Ramos (cell line): ENCODE measurements at regions not wholly inside any gene's neighbourhood (a gene's known extent, or its start where the extent isn't known, plus 50 kb on each side); places are given as distances from the start of the nearest gene placed in this dataset.

Experiments
- in situ Hi-C: fragments of 300-500 bp; cut with MboI; formaldehyde crosslinking; loops from one replicate; pipeline ENCODE4 v1.14.3; 2022; ENCODE audit warnings: low sequenced_read_pairs; ENCODE audit not compliant: unreplicated experiment

DNA sequence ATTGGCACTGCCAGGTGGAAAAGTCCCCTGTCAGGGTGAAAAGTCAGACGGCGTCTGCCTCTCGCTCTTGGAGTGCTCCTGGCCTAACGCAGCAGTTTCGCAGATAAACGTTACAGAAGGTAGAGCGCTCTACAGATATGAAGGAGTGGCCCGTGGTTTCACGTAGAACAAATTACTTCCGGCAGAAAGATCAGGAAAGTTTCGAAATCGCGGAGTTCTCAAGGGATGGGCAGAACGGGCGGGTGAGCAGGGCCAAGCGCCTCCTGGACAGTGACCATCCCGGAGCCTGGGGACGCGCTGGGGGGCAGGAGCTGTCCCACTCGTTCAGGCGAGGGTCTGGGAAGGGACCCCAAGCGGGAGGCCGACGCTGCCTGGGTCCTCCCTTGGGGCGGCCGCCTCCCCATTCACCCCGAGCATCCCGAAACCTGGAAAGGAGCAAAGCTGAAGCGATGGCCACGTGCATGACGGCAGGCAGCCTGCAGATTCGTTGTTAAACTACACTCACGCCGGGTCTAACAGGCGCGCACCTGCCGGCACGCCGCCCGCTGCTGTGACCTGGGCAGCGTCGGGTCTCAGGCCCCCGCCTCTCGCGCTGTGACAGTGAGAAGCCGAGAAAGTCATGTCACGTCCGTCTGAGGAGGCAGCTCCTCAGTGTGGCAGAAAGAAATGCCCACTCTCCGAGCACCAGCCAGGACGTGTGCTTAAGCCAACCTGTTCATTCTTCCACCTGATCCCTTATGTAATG is 122.9 kb upstream of the SALL3 start:
- in situ Hi-C loops, result no loop called here

DNA sequence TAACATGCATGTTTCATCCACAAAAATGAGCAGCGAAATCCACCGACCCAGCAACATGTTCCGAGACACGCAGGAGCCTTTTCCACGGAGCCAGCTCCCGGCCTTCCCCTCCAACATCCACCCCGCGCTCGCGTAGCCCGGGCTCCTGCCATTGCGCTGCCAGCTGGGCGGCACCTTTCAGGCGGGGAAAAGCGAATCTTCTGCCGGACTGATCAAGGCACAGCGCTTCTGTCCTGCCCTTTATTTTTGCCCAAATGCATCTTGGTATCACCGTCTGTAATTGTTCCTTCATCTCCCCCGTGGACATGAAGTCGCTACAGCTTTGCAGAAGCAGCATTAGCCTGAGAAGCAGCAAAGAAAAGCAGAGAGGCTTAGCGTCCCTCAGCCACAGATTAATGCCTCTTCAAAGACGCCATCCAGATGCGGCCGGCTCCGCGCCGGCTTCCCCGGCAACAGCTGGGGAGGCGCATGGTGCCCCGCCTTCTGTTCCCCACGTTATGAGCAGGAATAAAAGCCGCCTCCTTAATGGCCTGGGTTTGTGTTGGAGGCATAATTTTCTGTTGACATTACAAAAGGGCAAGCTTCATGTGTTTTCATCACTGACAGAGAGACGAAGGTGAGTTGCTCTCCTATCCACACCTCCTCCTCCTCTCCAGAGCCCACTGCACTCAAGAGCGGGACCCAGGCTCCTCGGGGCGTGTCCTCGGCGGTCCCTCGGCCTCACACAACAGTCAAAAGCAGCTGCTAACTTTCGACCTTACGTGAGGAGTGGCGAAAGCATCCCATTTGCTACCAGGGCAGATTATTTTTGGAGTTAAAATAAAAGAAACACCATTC is 122.1 kb upstream of the SALL3 start:
- in situ Hi-C loops, result no loop called here

DNA sequence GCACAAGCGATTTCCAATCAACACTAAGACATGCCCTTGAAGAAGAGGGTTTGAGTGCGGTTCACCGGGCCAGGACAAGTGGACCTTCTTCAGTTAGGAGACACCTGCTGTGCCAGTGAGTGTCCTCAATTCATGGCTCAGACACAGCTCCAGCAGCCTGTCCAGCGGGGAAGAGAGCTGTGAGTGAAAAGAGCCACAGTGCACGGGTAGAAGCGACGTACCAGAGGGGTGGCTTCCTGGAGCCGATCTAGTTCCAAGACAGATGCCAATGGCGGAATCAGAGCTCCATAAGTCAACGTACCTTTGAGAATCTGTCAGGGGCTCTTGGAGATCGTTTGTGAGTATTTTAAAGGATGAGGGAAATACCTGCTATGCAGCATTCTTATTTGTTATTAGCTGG is 119.9 kb upstream of the SALL3 start:
- in situ Hi-C loops, result no loop called here

DNA sequence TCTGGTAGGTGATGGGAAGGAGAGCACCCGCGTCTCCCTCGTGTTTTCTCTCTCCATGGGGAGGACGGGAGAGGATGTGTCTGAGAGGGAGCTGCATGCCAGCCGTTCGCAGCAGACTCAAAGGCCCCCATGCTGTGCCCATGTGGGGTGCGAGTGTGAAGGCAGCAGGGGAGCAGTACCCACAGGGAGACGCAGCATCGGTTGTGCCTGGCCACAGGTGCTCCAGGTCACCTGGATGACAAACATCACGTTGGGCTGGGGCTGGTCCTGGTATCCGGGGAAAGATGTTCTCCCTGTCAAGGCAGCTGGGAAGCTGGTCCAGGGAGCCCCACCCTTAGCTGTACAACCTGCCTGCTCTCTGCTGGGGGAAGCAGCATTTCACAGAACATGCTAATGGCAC is 119.5 kb upstream of the SALL3 start:
- in situ Hi-C loops, result no loop called here

DNA sequence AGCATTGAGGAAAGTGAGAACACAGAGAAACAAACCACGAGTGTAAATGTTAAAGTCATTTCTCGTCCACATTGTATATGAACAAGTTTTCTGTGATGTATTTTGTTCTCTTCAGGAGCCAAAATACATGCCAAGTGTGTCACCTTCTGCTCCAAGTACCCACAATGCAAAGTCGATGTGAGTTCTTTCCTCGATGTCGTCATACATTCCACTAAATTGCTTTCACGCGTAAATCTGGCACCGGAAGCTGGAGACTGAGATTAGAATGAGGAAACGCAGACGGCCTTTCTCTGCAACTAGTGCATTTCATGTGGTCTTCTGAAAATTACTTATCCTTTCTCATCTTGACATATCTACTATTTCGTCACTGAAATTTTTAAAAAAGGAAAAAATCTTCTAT is 118.5 kb upstream of the SALL3 start:
- in situ Hi-C loops, result no loop called here

DNA sequence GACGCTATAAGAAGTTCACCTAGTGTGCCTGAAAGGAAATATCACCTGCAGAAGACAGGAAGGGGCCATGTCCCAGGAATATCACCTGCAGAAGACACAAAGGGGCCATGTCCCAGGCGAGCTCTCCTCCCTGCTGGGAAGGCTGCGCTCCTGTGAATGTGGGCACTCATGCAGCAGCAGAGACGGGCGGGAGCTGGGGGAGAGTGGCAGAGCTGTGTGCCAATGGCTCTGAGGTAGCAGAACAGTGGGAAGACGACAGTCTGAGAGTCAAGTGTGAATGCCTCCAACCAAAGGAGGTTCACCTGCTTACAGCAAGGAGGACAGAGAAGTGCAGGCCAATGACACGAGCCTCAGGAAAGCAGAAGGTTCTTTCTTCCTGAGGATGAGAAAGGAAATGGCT is 117.9 kb upstream of the SALL3 start:
- in situ Hi-C loops, result no loop called here

DNA sequence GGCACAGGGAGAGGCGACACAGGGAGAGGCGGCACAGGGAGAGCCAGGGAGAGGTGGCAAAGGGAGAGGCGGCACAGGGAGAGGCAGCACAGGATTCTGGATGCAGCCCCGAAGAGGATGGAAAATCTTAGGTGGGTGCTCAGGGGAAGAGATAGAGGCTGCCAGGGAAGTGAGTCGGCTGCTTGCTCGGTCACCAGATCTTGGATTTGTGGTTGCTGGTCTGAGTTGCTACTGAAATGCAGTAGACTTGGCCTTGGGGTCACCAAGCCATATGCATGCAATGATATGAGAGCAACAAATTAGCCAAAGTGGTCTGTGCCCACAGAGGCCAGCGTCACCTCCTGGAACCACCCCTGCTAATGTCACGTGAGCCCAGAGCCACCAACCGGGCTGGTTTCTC is 117.2 kb upstream of the SALL3 start:
- in situ Hi-C loops, result no loop called here

DNA sequence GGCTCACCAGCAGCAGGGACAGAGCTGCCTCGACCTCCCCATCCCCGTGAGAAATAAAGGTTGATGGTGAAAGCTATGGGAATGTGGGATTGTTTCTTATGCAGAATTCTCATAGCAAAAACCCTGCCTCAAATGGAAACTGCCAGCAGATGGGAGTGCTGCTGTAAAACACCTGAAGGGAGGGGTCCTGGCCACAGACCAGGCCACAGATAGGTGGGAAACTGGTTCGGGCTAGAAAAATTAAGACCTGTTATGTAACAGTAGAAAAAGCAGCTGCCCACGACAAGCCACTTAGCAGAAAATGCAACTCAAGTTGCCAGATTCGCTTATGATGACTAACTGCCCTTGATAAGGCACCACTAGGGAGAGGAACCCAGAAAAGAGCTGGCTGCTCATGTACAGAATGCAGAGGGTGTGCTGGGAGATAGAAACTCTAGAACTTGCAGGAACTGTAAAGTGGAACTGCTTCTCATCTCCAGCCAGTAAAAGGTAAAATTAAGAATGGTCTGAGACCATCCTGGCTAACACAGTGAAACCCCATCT is 114.5 kb upstream of the SALL3 start:
- in situ Hi-C loops, result no loop called here

DNA sequence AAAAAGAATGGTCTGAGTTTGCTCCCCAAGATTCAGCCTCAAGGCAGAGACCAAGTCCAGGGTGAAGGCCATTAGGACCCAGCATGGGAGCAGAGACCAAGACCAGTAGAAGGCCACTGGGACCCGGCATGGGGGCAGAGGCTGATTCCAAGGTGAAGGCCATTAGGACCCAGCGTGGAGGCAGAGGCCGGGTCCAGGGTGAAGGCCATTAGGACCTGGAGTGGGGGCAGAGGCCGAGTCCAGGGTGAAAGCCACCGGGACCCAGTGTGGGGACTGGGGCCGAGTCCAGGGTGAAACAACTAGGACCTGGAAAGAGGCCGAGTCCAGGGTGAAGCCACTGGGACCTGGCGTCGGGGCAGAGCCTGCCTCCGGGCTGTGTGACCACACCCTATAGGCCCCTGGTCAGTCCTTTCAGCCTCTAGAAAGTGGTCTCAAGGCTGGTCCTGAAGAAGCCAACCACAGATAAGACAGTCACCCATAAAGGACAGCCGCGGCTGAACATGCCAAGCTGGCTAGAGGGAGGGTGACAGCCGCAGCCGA is 113.8 kb upstream of the SALL3 start:
- in situ Hi-C loops, result no loop called here

DNA sequence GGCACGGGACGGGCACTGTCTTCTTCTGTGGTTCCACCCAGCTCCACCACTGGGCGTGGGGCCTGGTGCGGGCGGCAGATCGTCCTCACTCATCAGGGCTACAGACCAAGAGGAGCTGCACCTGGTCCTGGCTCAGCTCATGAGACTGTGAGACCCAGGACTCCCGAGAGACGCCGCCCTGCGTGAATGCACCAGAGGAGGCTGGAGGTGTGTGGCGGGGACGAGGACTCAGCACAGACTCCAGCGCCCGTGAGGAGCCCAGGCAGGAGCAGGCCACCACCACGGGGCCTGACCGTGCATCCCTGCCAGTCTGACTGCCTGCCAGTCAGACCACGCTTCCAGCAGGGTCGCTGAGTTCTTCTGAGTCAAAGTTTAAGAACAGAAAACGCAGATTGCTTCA is 112.5 kb upstream of the SALL3 start:
- in situ Hi-C loops, result no loop called here

DNA sequence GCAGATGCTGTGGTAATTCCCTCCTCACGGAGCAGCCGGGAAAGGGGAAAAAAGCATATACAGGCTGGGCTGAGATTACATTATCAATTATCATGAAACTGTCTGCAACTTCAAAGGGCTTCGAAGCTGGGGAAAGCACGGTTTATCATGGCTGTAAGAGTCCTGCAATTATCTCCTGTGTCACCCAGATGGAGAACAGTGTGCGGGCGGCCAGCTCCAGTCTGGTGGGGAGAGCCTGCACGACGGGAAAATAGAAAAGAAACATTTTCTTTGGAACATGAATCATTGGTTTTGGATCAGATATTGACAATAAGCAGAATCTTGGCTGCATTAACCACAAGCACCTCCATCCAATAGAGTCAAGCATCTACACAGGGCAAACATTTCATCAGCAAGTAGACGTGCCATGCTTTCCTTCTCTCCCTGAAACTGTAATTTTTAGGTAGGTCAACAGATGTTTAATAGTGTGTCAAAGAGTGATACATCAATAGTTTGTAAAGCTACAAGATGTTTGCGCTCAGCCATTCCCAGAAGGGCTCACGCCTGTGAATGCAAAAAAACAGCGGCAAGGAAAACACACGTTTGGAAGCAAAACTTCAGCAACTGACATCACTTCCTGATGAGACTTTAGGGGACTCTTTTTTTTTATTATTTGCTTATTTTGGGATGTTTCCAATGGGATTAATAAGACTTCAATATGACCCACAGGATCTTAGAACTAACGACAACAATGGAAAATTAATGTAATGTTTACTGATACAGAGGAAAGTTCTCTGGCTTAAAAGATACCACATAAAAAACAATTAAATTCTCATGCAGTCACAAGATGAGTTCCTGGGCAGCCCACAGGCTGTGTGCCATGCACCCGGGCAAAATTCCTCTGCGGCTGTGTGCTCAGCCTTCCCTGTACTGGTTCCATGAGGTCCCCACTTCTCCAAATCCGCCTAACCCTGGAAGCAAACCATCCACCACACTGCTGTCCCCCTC is 111.0 kb upstream of the SALL3 start:
- in situ Hi-C loops, result no loop called here

DNA sequence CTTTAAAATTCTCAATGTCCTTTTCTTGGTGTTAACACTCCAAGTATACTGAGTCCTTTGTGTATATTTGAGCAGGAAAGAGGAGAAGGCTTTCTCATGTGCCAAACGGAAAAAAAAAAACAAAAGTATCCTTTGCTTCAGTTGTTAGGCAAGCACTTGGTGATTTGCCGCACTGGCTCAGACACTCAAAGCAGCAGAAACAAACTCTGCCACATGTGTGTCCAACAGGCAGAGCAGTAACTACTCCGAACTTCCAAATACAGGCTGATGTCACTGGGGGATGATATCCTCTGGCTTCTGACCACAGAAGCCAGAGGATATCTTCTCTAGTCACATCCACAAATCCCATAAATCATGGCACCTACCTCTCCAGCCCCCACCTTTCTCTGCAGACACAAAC is 108.0 kb upstream of the SALL3 start:
- in situ Hi-C loops, result no loop called here

DNA sequence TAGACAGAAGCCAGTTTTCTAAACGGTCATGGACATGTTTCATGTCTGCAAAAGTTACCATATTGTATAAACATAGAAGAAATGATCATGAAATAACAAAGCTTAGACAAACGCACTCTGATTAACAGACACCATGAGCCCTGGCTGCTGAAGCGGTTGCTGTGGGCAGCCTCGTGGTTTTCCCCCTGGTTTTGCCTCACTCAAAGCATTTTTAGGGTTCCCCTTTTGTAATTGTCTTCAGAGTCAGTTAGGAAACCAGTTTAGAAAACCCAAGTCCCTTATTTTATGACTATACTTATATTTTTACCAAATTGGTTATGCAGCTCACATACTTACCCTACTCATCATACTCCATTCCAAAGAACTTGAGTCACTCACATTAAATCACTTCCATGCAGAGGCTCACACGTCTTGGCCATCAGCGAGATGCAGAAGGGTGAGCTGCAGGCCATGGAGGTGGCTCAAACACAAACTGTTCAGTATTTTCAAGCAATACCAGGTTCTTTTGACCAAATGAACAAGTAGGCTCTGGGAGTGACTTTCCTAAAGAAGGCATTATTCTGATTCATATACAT is 105.6 kb upstream of the SALL3 start:
- in situ Hi-C loops, result no loop called here

DNA sequence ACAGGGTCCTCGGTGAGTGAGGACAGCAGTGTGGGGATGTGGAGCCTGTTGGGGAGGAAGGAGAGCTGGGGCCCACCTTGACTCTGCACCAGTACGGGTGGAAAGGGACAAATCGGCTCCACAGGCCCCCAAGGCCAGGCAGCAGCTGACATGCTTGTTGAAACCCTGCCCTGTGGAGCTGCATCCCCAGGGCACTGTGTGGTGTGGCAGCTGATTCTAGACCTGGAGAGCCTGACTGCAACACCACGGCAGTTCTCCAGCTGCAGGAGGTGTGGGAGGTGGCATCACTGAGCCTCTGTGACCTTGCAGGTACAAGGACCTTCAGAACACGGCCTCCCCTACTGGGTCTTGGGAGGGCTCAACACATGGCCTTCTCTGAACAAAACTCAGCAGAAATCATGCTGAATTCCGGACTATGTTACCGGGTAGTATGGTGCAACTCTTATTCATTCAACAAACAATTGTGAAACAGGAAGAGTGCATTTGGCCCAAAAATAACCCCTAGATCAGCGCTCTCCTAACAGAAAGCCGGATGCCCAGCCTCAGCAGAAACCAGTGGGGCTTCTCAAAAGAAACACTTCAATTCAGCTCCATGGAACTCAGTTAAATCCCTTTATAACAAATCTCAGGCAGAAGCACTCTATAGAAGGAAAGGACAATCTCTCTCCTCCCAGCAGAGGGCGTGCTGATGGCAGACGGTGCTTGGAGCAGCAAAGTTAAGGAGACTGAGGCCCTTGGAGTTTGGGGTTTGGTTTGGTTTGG is 104.4 kb upstream of the SALL3 start:
- in situ Hi-C loops, result no loop called here

DNA sequence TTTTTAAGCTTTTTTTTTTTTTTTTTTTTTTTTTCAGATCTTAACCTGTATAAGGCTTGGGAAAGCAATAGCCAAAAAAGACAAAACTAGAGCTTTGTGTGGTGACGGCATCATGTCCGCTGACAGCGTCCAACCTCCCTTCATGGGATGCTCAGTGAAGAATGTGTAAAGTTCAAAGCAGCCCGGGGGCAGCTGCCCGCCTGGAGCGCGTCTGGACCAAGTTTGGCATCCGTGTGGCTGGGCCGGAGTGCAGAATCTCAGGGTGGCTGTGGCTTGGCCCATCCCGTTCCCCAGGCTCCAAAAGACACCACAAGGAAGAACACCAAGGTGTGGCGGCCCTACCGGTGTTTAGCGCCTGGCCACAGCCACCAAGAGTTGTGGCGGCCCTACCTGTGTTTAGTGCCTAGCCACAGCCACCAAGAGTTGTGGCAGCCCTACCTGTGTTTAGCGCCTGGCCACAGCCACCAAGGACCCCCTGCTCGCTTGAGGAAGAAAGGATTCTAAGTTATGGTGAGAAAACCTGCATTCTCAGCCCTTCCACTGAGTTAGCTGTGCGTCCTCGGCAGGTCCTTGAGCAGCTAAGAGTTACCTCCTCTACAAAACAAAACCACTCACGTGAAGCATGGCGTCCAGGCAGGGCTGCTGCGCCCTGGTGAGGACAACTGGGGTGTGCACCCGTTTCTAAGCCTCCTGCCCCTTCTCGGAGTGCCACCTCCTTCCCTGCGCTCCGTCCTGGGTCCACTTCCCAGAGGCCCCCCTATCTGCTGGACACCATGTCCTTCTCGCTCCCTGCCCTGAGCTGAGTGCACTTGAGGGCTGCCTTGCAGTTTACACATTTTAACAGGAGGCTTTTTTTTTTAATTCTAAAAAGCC is 103.6 kb upstream of the SALL3 start:
- in situ Hi-C loops, result no loop called here

DNA sequence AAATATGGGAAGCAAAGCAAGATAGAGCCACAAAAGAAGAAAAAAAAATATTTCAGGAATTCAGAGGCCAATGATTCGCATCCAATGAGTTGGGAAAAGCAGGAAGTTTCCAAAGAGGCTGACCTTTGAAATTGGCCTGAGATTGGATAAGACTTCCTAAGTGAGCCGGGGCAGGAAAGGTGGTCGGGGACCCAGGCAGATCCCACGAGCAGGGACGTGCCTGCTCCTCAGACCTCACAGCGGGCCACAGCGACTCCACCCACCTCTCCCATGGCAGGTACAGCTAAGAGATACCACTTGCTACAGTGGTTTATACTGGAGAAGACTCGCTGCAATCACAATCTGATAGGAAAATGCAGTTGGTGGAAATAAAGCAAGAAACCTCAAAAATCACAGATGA is 102.8 kb upstream of the SALL3 start:
- in situ Hi-C loops, result no loop called here

DNA sequence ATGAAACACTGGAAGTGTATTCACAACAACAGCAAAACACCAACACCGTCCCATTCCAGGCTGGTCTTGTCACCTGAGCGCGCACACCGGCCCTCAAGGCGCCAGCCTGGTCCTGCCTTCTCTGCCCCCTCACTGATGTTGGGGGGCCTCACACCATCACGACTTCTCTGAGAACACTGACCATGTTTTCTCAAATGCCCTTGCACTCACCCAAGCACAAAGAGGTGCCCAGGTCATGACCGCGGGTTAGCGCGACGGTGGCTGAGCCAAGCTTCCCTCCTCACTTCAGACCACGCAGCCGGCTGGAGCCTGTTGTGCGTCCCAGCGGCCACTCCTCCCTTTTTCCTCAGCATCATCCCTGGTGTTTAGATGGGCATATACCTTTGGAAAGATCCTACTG is 101.3 kb upstream of the SALL3 start:
- in situ Hi-C loops, result no loop called here
